OCI-LY7 (cell line): ENCODE measurements at regions not wholly inside any gene's neighbourhood (a gene's known extent, or its start where the extent isn't known, plus 50 kb on each side); places are given as distances from the start of the nearest gene placed in this dataset.

Experiments used
- BruUV-seq: library from RNA; stranded (reverse); fragments of 400-500 nt; replicated peaks from 2 replicates; lab custom pipeline; 2021; lab: Mats Ljungman, UMichigan
- CTCF ChIA-PET: fragments of 300-600 bp; sonication (Branson Sonifier 250); formaldehyde crosslinking; loops from one replicate; lab custom pipeline; 2022; ENCODE audit warnings: antibody characterized with exemption; ENCODE audit not compliant: unreplicated experiment; lab: Charles Lee
- POLR2A ChIA-PET: fragments of 300-600 bp; sonication (Branson Sonifier 250); formaldehyde crosslinking; loops from one replicate; lab custom pipeline; 2022; ENCODE audit warnings: antibody characterized with exemption; lab: Charles Lee
- DNase-seq: peaks from one replicate; pipeline ENCODE4 v3.0.0-alpha.2; 2015; ENCODE audit warnings: low spot score
- H2AFZ ChIP-seq: fragments of 200-600 bp; sonication (generic), shearing (Covaris generic); 2 replicates; pipeline ENCODE4 v1.6.1; 2014; ENCODE audit warnings: mild to moderate bottlenecking, antibody characterized with exemption, low read length, moderate library complexity
- H3K27ac ChIP-seq: fragments of 200-600 bp; sonication (generic); 2 replicates; pipeline ENCODE4 v1.5.1; 2014; ENCODE audit warnings: mixed run types, low read depth, mild to moderate bottlenecking, moderate library complexity, low read length, inconsistent platforms; ENCODE audit not compliant: poor library complexity, severe bottlenecking
- H3K36me3 ChIP-seq: fragments of 200-600 bp; sonication (generic); 2 replicates; pipeline ENCODE4 v1.6.1; 2014; ENCODE audit warnings: mild to moderate bottlenecking, antibody characterized with exemption, low read length, moderate library complexity, mixed read lengths; ENCODE audit not compliant: insufficient read depth
- H3K4me1 ChIP-seq: fragments of 200-600 bp; sonication (generic); 2 replicates; pipeline ENCODE4 v1.5.1; 2014; ENCODE audit warnings: mild to moderate bottlenecking, low read length; ENCODE audit not compliant: insufficient read depth, poor library complexity, severe bottlenecking
- H3K4me2 ChIP-seq: fragments of 200-600 bp; sonication (generic); 2 replicates; pipeline ENCODE4 v1.6.1; 2014; ENCODE audit warnings: mild to moderate bottlenecking, low read length
- H3K4me3 ChIP-seq: fragments of 200-600 bp; sonication (generic); 2 replicates; pipeline ENCODE4 v1.5.1; 2014; ENCODE audit warnings: mild to moderate bottlenecking, low read depth, low read length; ENCODE audit not compliant: poor library complexity, severe bottlenecking
- H3K79me2 ChIP-seq: fragments of 200-600 bp; sonication (generic); 2 replicates; pipeline ENCODE4 v1.6.1; 2016; ENCODE audit warnings: low read depth, mild to moderate bottlenecking, low read length, moderate library complexity, mixed read lengths; ENCODE audit not compliant: insufficient read depth
- H3K9me2 ChIP-seq: fragments of 200-600 bp; sonication (generic); 2 replicates; pipeline ENCODE4 v1.6.1; 2016; ENCODE audit warnings: mild to moderate bottlenecking, low read length, mixed read lengths; ENCODE audit not compliant: insufficient read depth
- H3K9me3 ChIP-seq: fragments of 200-600 bp; sonication (generic); 2 replicates; pipeline ENCODE4 v1.6.1; 2014; ENCODE audit warnings: mild to moderate bottlenecking, mixed run types, low read length, mixed read lengths
- H4K20me1 ChIP-seq: fragments of 200-600 bp; sonication (generic); 2 replicates; pipeline ENCODE4 v1.6.1; 2014; ENCODE audit warnings: mild to moderate bottlenecking, antibody characterized with exemption, low read length, moderate library complexity, mixed read lengths; ENCODE audit not compliant: insufficient read depth
- CTCF ChIP-seq: fragments of 200-600 bp; sonication (generic); conservative IDR thresholded peaks from 2 replicates; pipeline ENCODE4 v1.5.1; 2014; ENCODE audit warnings: mild to moderate bottlenecking, antibody characterized with exemption, low read length, moderate library complexity, mixed read lengths
- EZH2phosphoT487 ChIP-seq: fragments of 200-600 bp; sonication (generic); IDR thresholded peaks from 2 replicates; pipeline ENCODE4 v1.6.1; 2018; ENCODE audit warnings: low read depth, borderline replicate concordance, mild to moderate bottlenecking, mixed run types, antibody characterized with exemption, low read length, moderate library complexity, mixed read lengths
- intact Hi-C: fragments of 100-400 bp; cut with micrococcal nuclease; formaldehyde crosslinking; loops from one replicate; pipeline ENCODE4 v1.10.0; 2022; ENCODE audit not compliant: unreplicated experiment

- no peak for DNase-seq
- Histone ChIP-seq H3K4me3 (no peak overlapping the region), H3K27ac (no peak overlapping the region), H3K9me3 (no peaks in the 10 kb centered on the region), H4K20me1 (no peaks in the 10 kb centered on the region), H3K4me1 (no peaks in the 10 kb centered on the region), H2AFZ (no peak overlapping the region), H3K9me2 (no peaks in the 10 kb centered on the region), H3K36me3 (no peaks in the 10 kb centered on the region), H3K4me2 (no peak overlapping the region), H3K79me2 (no peaks in the 10 kb centered on the region)
- TF ChIP-seq EZH2phosphoT487 (no peak), CTCF (no peak)
- POLR2A ChIA-PET = interaction anchor here (0.7 kb wide), 1 partner anchor 489 kb away, joined by 5 read pairs; no protein-coding TSS in a partner anchor
- CTCF ChIA-PET = no interaction called here
- BruUV-seq = no TSS peak
- intact Hi-C loops = no loop called here
These were observed 462.1 kb upstream of the CDIN1 start for GRCh38 chr15:36117296-36117787.

- no peak overlapping the region for H3K27ac ChIP-seq
- no TSS peak for BruUV-seq
- intact Hi-C loops = no loop called here
- H3K9me3 ChIP-seq = no peaks in the 10 kb centered on the region
- H3K4me3 ChIP-seq = no peak overlapping the region
- no peaks in the 10 kb centered on the region for H3K4me1 ChIP-seq
- no peaks in the 10 kb centered on the region for H3K79me2 ChIP-seq
- TF ChIP-seq EZH2phosphoT487 = no peak
- no peak for TF ChIP-seq CTCF
- CTCF ChIA-PET = interaction anchor here (0.6 kb wide), 1 partner anchor 241 kb away, joined by 4 read pairs; no protein-coding TSS in a partner anchor
- H2AFZ ChIP-seq = no peak overlapping the region
- H3K36me3 ChIP-seq = no peaks in the 10 kb centered on the region
- H4K20me1 ChIP-seq = no peaks in the 10 kb centered on the region
- POLR2A ChIA-PET = no interaction called here
- no peak overlapping the region for H3K4me2 ChIP-seq
- DNase-seq = no peak
- H3K9me2 ChIP-seq = no peaks in the 10 kb centered on the region
These were observed 453.2 kb upstream of the CDIN1 start for GRCh38 chr15:36126194-36126593.

- Histone ChIP-seq H3K9me3 (no peaks in the 10 kb centered on the region), H2AFZ (no peak overlapping the region), H3K9me2 (no peaks in the 10 kb centered on the region), H3K79me2 (no peaks in the 10 kb centered on the region), H3K4me2 (no peak overlapping the region), H4K20me1 (no peaks in the 10 kb centered on the region), H3K27ac (no peak overlapping the region), H3K4me3 (no peak overlapping the region), H3K36me3 (no peaks in the 10 kb centered on the region), H3K4me1 (no peaks in the 10 kb centered on the region)
- POLR2A ChIA-PET = no interaction called here
- TF ChIP-seq CTCF (no peak), EZH2phosphoT487 (no peak)
- intact Hi-C loops = no loop called here
- no peak for DNase-seq
- BruUV-seq = no TSS peak
- CTCF ChIA-PET = no interaction called here
These were observed 448.6 kb upstream of the CDIN1 start for GRCh38 chr15:36130641-36131310.
